GM23338 (cell line): ENCODE measurements at regions not wholly inside any gene's neighbourhood (a gene's known extent, or its start where the extent isn't known, plus 50 kb on each side); places are given as distances from the start of the nearest gene placed in this dataset.

Experiments used
- ATAC-seq: fragments of 200-7000 bp; cut with Tn5 transposase; 3 replicates; pipeline ENCODE4 v1.9.1; 2020
- DNase-seq: peaks from one replicate; pipeline ENCODE4 v3.0.0-alpha.2; 2015; ENCODE audit warnings: low spot score
- H2AFZ ChIP-seq: fragments of 200-600 bp; sonication (generic); 2 replicates; pipeline ENCODE4 v1.8.0; 2016; ENCODE audit warnings: antibody characterized with exemption, mild to moderate bottlenecking, moderate library complexity
- H3F3A ChIP-seq: fragments of 200-600 bp; sonication (generic); replicated peaks from 2 replicates; pipeline ENCODE4 v1.8.0; 2017; ENCODE audit warnings: antibody characterized with exemption, mixed run types, low read depth
- H3K27ac ChIP-seq: fragments of 200-600 bp; sonication (generic); 2 replicates; pipeline ENCODE4 v1.6.1; 2016; ENCODE audit warnings: low read depth
- H3K27me3 ChIP-seq: fragments of 200-600 bp; sonication (generic); 2 replicates; pipeline ENCODE4 v1.8.0; 2016; ENCODE audit warnings: mild to moderate bottlenecking, mixed run types, moderate library complexity; ENCODE audit not compliant: insufficient read depth
- H3K36me3 ChIP-seq: fragments of 200-600 bp; sonication (generic); 2 replicates; pipeline ENCODE4 v1.8.0; 2016; ENCODE audit warnings: mild to moderate bottlenecking; ENCODE audit not compliant: insufficient read depth
- H3K4me1 ChIP-seq: fragments of 200-600 bp; sonication (generic); 2 replicates; pipeline ENCODE4 v1.8.0; 2016; ENCODE audit warnings: mild to moderate bottlenecking, moderate library complexity; ENCODE audit not compliant: insufficient read depth
- H3K4me2 ChIP-seq: fragments of 200-600 bp; sonication (generic); 2 replicates; pipeline ENCODE4 v1.7.1; 2017; ENCODE audit warnings: mixed run types
- H3K4me3 ChIP-seq: fragments of 200-600 bp; sonication (generic); 2 replicates; pipeline ENCODE4 v1.6.1; 2016; ENCODE audit warnings: mixed run types
- H3K79me2 ChIP-seq: fragments of 200-600 bp; sonication (generic); replicated peaks from 2 replicates; pipeline ENCODE4 v1.8.0; 2017; ENCODE audit warnings: mild to moderate bottlenecking; ENCODE audit not compliant: insufficient read depth
- H3K9me2 ChIP-seq: fragments of 200-600 bp; sonication (generic); 2 replicates; pipeline ENCODE4 v1.8.0; 2017; ENCODE audit not compliant: insufficient read depth
- H4K20me1 ChIP-seq: fragments of 200-600 bp; sonication (generic); replicated peaks from 2 replicates; pipeline ENCODE4 v1.8.0; 2017; ENCODE audit warnings: mild to moderate bottlenecking; ENCODE audit not compliant: insufficient read depth
- H3K27ac Mint-ChIP-seq: 2 replicates; pipeline ENCODE4 v1.8.0; 2020; ENCODE audit warnings: inconsistent platforms, mild to moderate bottlenecking, moderate library complexity, mixed read lengths
- H3K27me3 Mint-ChIP-seq: 3 replicates; pipeline ENCODE4 v1.8.0; 2022; ENCODE audit warnings: low read depth, mild to moderate bottlenecking, moderate library complexity, mixed read lengths, inconsistent platforms; ENCODE audit not compliant: insufficient read depth, poor library complexity
- H3K36me3 Mint-ChIP-seq: 3 replicates; pipeline ENCODE4 v1.8.0; 2021; ENCODE audit warnings: low read depth, mild to moderate bottlenecking, inconsistent platforms, moderate library complexity, mixed read lengths
- H3K4me1 Mint-ChIP-seq: 3 replicates; pipeline ENCODE4 v1.8.0; 2020; ENCODE audit warnings: mild to moderate bottlenecking, inconsistent platforms, mixed read lengths
- H3K4me3 Mint-ChIP-seq: 3 replicates; pipeline ENCODE4 v1.8.0; 2021; ENCODE audit warnings: moderate library complexity, mild to moderate bottlenecking, inconsistent platforms, mixed read lengths
- H3K9me3 Mint-ChIP-seq: 3 replicates; pipeline ENCODE4 v1.8.0; 2020; ENCODE audit warnings: moderate library complexity, mild to moderate bottlenecking, inconsistent platforms, mixed read lengths
- CREB1 ChIP-seq: fragments of 250-450 bp; sonication (Bioruptor Pico); IDR thresholded peaks from 2 replicates; pipeline ENCODE4 v1.5.0; 2020; ENCODE audit warnings: low read depth, mild to moderate bottlenecking, moderate library complexity
- CTCF ChIP-seq, 2 experiments: fragments of 200-600 bp in 1 of 2; sonication (generic) in 1 of 2; conservative IDR thresholded peaks; 2 replicates each; pipeline versions ENCODE4 v1.5.1 to v1.6.1; 2016 to 2017; ENCODE audit warnings: antibody characterized with exemption in 2 of 2, low read depth in 2 of 2, mild to moderate bottlenecking in 2 of 2, moderate library complexity in 1 of 2
- ETS1 ChIP-seq: IDR thresholded peaks from 2 replicates; pipeline ENCODE4 v1.6.1; 2016; ENCODE audit warnings: antibody characterized with exemption
- EZH2 ChIP-seq: fragments of 200-600 bp; sonication (generic); IDR thresholded peaks from one replicate; pipeline ENCODE4 v1.8.0; 2017; ENCODE audit warnings: antibody characterized with exemption, mild to moderate bottlenecking, low read depth; ENCODE audit not compliant: unreplicated experiment
- EZH2phosphoT487 ChIP-seq: fragments of 200-600 bp; sonication (generic); IDR thresholded peaks from one replicate; pipeline ENCODE4 v1.8.1; 2018; ENCODE audit warnings: antibody characterized with exemption; ENCODE audit not compliant: unreplicated experiment
- JUNB ChIP-seq: IDR thresholded peaks from one replicate; pipeline ENCODE4 v1.6.1; 2016; ENCODE audit warnings: antibody characterized with exemption; ENCODE audit not compliant: unreplicated experiment
- NANOG ChIP-seq: IDR thresholded peaks from 2 replicates; pipeline ENCODE4 v1.6.1; 2016; ENCODE audit warnings: antibody characterized with exemption, borderline replicate concordance
- POLR2AphosphoS5 ChIP-seq: IDR thresholded peaks from 2 replicates; pipeline ENCODE4 v1.6.1; 2016; ENCODE audit warnings: antibody characterized with exemption, low read depth
- REST ChIP-seq: IDR thresholded peaks from one replicate; pipeline ENCODE4 v1.6.1; 2018; ENCODE audit warnings: antibody characterized with exemption; ENCODE audit not compliant: unreplicated experiment
- STAT1 ChIP-seq: IDR thresholded peaks from one replicate; pipeline ENCODE4 v1.6.1; 2016; ENCODE audit warnings: antibody characterized with exemption; ENCODE audit not compliant: unreplicated experiment
- ZNF114 ChIP-seq: fragments of 250-450 bp; sonication (Bioruptor Pico); IDR thresholded peaks from 2 replicates; pipeline ENCODE4 v1.5.0; 2020; ENCODE audit warnings: mild to moderate bottlenecking, moderate library complexity
- ZNF331 ChIP-seq: fragments of 250-450 bp; sonication (Bioruptor Pico); IDR thresholded peaks from 2 replicates; pipeline ENCODE4 v1.5.0; 2020; ENCODE audit warnings: low read depth, mild to moderate bottlenecking, moderate library complexity
- ZNF462 ChIP-seq: fragments of 250-450 bp; sonication (Bioruptor Pico); IDR thresholded peaks from 2 replicates; pipeline ENCODE4 v1.5.0; 2020; ENCODE audit warnings: mild to moderate bottlenecking, moderate library complexity

- H3F3A ChIP-seq: no peaks in the 10 kb centered on the region
- H3K27me3 Mint-ChIP-seq: peaks cover 2% of the 10 kb centered on the region
- H3K9me3 Mint-ChIP-seq: no peaks in the 10 kb centered on the region
- ATAC-seq: no peak
- peaks cover 11% of the 10 kb centered on the region for H3K4me1 Mint-ChIP-seq
- H3K27ac Mint-ChIP-seq: no peak overlapping the region
- H3K4me1 ChIP-seq: peaks cover 15% of the 10 kb centered on the region
- no peaks in the 10 kb centered on the region for H3K36me3 Mint-ChIP-seq
- no peak for DNase-seq
- H3K4me2 ChIP-seq: no peak overlapping the region
- no peak overlapping the region for H3K4me3 ChIP-seq
- H3K27ac ChIP-seq: no peak overlapping the region
- no peak overlapping the region for H3K4me3 Mint-ChIP-seq
- H3K27me3 ChIP-seq: no peaks in the 10 kb centered on the region
- H3K79me2 ChIP-seq: no peaks in the 10 kb centered on the region
- H2AFZ ChIP-seq: no peak overlapping the region
- no peaks in the 10 kb centered on the region for H4K20me1 ChIP-seq
- H3K9me2 ChIP-seq: no peaks in the 10 kb centered on the region
- TF ChIP-seq ZNF462 (no peak), NANOG (no peak), POLR2AphosphoS5 (no peak), ETS1 (no peak), EZH2phosphoT487 (no peak), EZH2 (no peak), JUNB (no peak), CREB1 (no peak), REST (no peak), ZNF114 (CRISPR knock-in tag) (no peak), STAT1 (no peak), ZNF331 (no peak), CTCF (conservative IDR thresholded peaks at IDR 0.05; ENCODE audit: low read depth in 2 of 2) (no peak)
- no peaks in the 10 kb centered on the region for H3K36me3 ChIP-seq
These were observed 465.1 kb downstream of the MN1 start for GRCh38 chr22:27336151-27337090.
